Liver (tissue), 8 donors: ENCODE measurements at regions not wholly inside any gene's neighbourhood (a gene's known extent, or its start where the extent isn't known, plus 50 kb on each side); places are given as distances from the start of the nearest gene placed in this dataset.

Experiments used
- DNase-seq: peaks from one replicate; pipeline ENCODE4 v3.0.0-alpha.2; 2017; ENCODE audit warnings: low spot score
- H3K27ac ChIP-seq, 2 donors: one replicate each; pipeline ENCODE4 v1.7.0; 2013; ENCODE audit warnings: inconsistent platforms in 2 of 2, low read length in 2 of 2, control low read depth in 1 of 2, low read depth in 1 of 2, mild to moderate bottlenecking in 1 of 2
- H3K27me3 ChIP-seq, 4 donors: one replicate each; pipeline versions ENCODE4 v1.6.1 to v1.7.0; 2013; ENCODE audit warnings: low read length in 3 of 4, inconsistent platforms in 1 of 4, mild to moderate bottlenecking in 1 of 4, moderate library complexity in 1 of 4; ENCODE audit not compliant: control insufficient read depth in 4 of 4, insufficient read depth in 4 of 4
- H3K36me3 ChIP-seq, 4 donors: one replicate each; pipeline versions ENCODE4 v1.6.1 to v1.7.0; 2013; ENCODE audit warnings: low read length in 3 of 4, mild to moderate bottlenecking in 3 of 4, low read depth in 1 of 4, moderate library complexity in 1 of 4; ENCODE audit not compliant: control insufficient read depth in 4 of 4, insufficient read depth in 3 of 4
- H3K4me1 ChIP-seq, 4 donors: one replicate each; pipeline versions ENCODE4 v1.6.1 to v1.7.0; 2013; ENCODE audit warnings: low read length in 3 of 4, mild to moderate bottlenecking in 3 of 4, moderate library complexity in 1 of 4; ENCODE audit not compliant: control insufficient read depth in 4 of 4, insufficient read depth in 4 of 4
- H3K4me3 ChIP-seq, 3 donors: one replicate each; pipeline versions ENCODE4 v1.6.1 to v1.7.0; 2013; ENCODE audit warnings: low read length in 3 of 3, control low read depth in 1 of 3, low read depth in 1 of 3, mild to moderate bottlenecking in 1 of 3
- H3K9ac ChIP-seq, 2 donors: one replicate each; pipeline ENCODE4 v1.7.0; 2013; ENCODE audit warnings: low read length in 2 of 2, mild to moderate bottlenecking in 2 of 2, moderate library complexity in 2 of 2, control low read depth in 1 of 2, low read depth in 1 of 2
- H3K9me3 ChIP-seq, 4 donors: one replicate each; pipeline versions ENCODE4 v1.6.1 to v1.7.0; 2013; ENCODE audit warnings: low read length in 3 of 4; ENCODE audit not compliant: control insufficient read depth in 4 of 4
- CTCF ChIP-seq: fragments of 150-350 bp; IDR thresholded peaks from 2 replicates; pipeline ENCODE4 v1.5.1; 2017; ENCODE audit warnings: improper control_type of control experiment, low read depth, low read length; ENCODE audit not compliant: missing input control
- EGR1 ChIP-seq, 2 donors: IDR thresholded peaks; 2 replicates each; pipeline ENCODE4 v1.6.1; 2016 to 2018; ENCODE audit warnings: antibody characterized with exemption in 2 of 2, low read depth in 2 of 2
- FOXA1 ChIP-seq: IDR thresholded peaks from 2 replicates; pipeline ENCODE4 v1.6.1; 2016; ENCODE audit warnings: antibody characterized with exemption
- GABPA ChIP-seq, 2 donors: IDR thresholded peaks in 1 of 2; conservative IDR thresholded peaks in 1 of 2; 2 replicates each; pipeline ENCODE4 v1.6.1; 2016; ENCODE audit warnings: antibody characterized with exemption in 2 of 2, mild to moderate bottlenecking in 1 of 2, moderate library complexity in 1 of 2
- HNF4A ChIP-seq, 2 donors: conservative IDR thresholded peaks; 2 replicates each; pipeline ENCODE4 v1.6.1; 2016; ENCODE audit warnings: antibody characterized with exemption in 2 of 2, mild to moderate bottlenecking in 2 of 2
- HNF4G ChIP-seq: IDR thresholded peaks from 2 replicates; pipeline ENCODE4 v1.6.1; 2016; ENCODE audit warnings: antibody characterized with exemption
- JUND ChIP-seq, 2 donors: IDR thresholded peaks; 2 replicates each; pipeline ENCODE4 v1.6.1; 2016; ENCODE audit warnings: antibody characterized with exemption in 2 of 2
- NR2F2 ChIP-seq: IDR thresholded peaks from 2 replicates; pipeline ENCODE4 v1.6.1; 2016; ENCODE audit warnings: antibody characterized with exemption
- REST ChIP-seq: IDR thresholded peaks from 2 replicates; pipeline ENCODE4 v1.6.1; 2016; ENCODE audit warnings: antibody characterized with exemption, mild to moderate bottlenecking
- RXRA ChIP-seq, 2 donors: IDR thresholded peaks; 2 replicates each; pipeline ENCODE4 v1.6.1; 2017 to 2018; ENCODE audit warnings: antibody characterized with exemption in 2 of 2, mild to moderate bottlenecking in 1 of 2
- YY1 ChIP-seq: IDR thresholded peaks from 2 replicates; pipeline ENCODE4 v1.6.1; 2016; ENCODE audit warnings: antibody characterized with exemption, mild to moderate bottlenecking
- ZBTB33 ChIP-seq: IDR thresholded peaks from 2 replicates; pipeline ENCODE4 v1.6.1; 2016; ENCODE audit warnings: antibody characterized with exemption
- WGBS: extraction: QIAGEN DNeasy Blood & Tissue Kit; methylation state at CpG from one replicate; pipeline ENCODE4 v1.1.7; 2013; 5-methylcytosine and 5-hydroxymethylcytosine counted together
- donor health status: healthy.
- donor health status: healthy.
- donor health status: healthy.
- donor health status: healthy.
- donor health status: healthy.

GRCh38 chr22:22983816-22984215, 86.5 kb upstream of the GNAZ start (continued):
- TF ChIP-seq REST (no peak), ZBTB33 (no peak), RXRA (IDR thresholded peaks at IDR 0.05) (no peak), YY1 (no peak), GABPA (IDR thresholded peaks at IDR 0.05 in 1 of 2, conservative IDR thresholded peaks at IDR 0.05 in 1 of 2) (no peak), FOXA1 (no peak)

- Histone ChIP-seq H3K4me3 (no peak overlapping the region), H3K27me3 (no peaks in the 10 kb centered on the region), H3K36me3 (no peaks in the 10 kb centered on the region), H3K4me1 (no peaks in the 10 kb centered on the region), H3K9me3 (peaks cover 2 to 7% (median 5%) of the 10 kb centered on the region in 4 donors), H3K27ac (no peak overlapping the region), H3K9ac (no peak overlapping the region)
- TF ChIP-seq FOXA1 (no peak), REST (no peak), HNF4A (conservative IDR thresholded peaks at IDR 0.05) (no peak), ZBTB33 (no peak), NR2F2 (no peak), GABPA (IDR thresholded peaks at IDR 0.05 in 1 of 2, conservative IDR thresholded peaks at IDR 0.05 in 1 of 2) (no peak), JUND (IDR thresholded peaks at IDR 0.05) (no peak), YY1 (no peak), CTCF (no peak), HNF4G (no peak), EGR1 (IDR thresholded peaks at IDR 0.05; ENCODE audit: low read depth in 2 of 2) (no peak)
- 84% methylated on average over 2 of the region's 2 CpGs for WGBS
- DNase-seq: no peak
These were observed 85.4 kb upstream of the GNAZ start for GRCh38 chr22:22984967-22985366.
